ENCODE measurements at regions not wholly inside any gene's neighbourhood (a gene's known extent, or its start where the extent isn't known, plus 50 kb on each side); places are given as distances from the start of the nearest gene placed in this dataset.

- Mint-ChIP-seq H3K4me3 (no peak overlapping the region), H3K9me3 (peaks cover 4% of the 10 kb centered on the region), H3K4me1 (no peaks in the 10 kb centered on the region), H3K36me3 (ENCODE audit: low read depth) (no peaks in the 10 kb centered on the region), H3K27me3 (ENCODE audit: low read depth) (no peaks in the 10 kb centered on the region), H3K27ac (ENCODE audit: unreplicated experiment) (no peak overlapping the region)
- DNase-seq (ENCODE audit: low read depth, low spot score), result no peak
- TF ChIP-seq CTCF (conservative IDR thresholded peaks at IDR 0.05), result no peak
These were observed 343.4 kb downstream of the SMOC2 start for GRCh38 chr6:168784426-168784825.

- Mint-ChIP-seq H3K4me1 (peaks cover under 1% of the 10 kb centered on the region), H3K4me3 (no peak overlapping the region), H3K27ac (ENCODE audit: unreplicated experiment) (no peak overlapping the region), H3K36me3 (ENCODE audit: low read depth) (no peaks in the 10 kb centered on the region), H3K9me3 (peaks cover 4% of the 10 kb centered on the region), H3K27me3 (ENCODE audit: low read depth) (no peaks in the 10 kb centered on the region)
- DNase-seq (ENCODE audit: low read depth, low spot score), result no peak
- TF ChIP-seq CTCF (conservative IDR thresholded peaks at IDR 0.05), result no peak
These were observed 342.7 kb downstream of the SMOC2 start for GRCh38 chr6:168783720-168784119.

GRCh38 chr6:168782187-168782751 is 341.3 kb downstream of the SMOC2 start:
- Mint-ChIP-seq H3K9me3 (peaks cover 4% of the 10 kb centered on the region), H3K27ac (ENCODE audit: unreplicated experiment) (no peak overlapping the region), H3K36me3 (ENCODE audit: low read depth) (no peaks in the 10 kb centered on the region), H3K4me1 (peaks cover 10% of the 10 kb centered on the region), H3K4me3 (no peak overlapping the region), H3K27me3 (ENCODE audit: low read depth) (no peaks in the 10 kb centered on the region)
- TF ChIP-seq CTCF (conservative IDR thresholded peaks at IDR 0.05), result no peak
- DNase-seq (ENCODE audit: low read depth, low spot score), result no peak

GRCh38 chr6:168778201-168778600 is 337.2 kb downstream of the SMOC2 start:
- no peak overlapping the region for H3K4me3 Mint-ChIP-seq
- DNase-seq (ENCODE audit: low read depth, low spot score), result no peak
- peaks cover 10% of the 10 kb centered on the region for H3K4me1 Mint-ChIP-seq
- peaks cover 8% of the 10 kb centered on the region for H3K36me3 Mint-ChIP-seq (ENCODE audit: low read depth)
- no peak for TF ChIP-seq CTCF (conservative IDR thresholded peaks at IDR 0.05)
- H3K9me3 Mint-ChIP-seq, result peaks cover 20% of the 10 kb centered on the region
- H3K27me3 Mint-ChIP-seq (ENCODE audit: low read depth), result no peaks in the 10 kb centered on the region
- H3K27ac Mint-ChIP-seq (ENCODE audit: unreplicated experiment), result no peak overlapping the region

GRCh38 chr6:168774381-168774780 is 333.4 kb downstream of the SMOC2 start:
- H3K4me3 Mint-ChIP-seq, result no peak overlapping the region
- peaks cover 25% of the 10 kb centered on the region for H3K9me3 Mint-ChIP-seq
- DNase-seq (ENCODE audit: low read depth, low spot score), result no peak
- peaks cover 10% of the 10 kb centered on the region for H3K4me1 Mint-ChIP-seq
- H3K27ac Mint-ChIP-seq (ENCODE audit: unreplicated experiment), result no peak overlapping the region
- TF ChIP-seq CTCF (conservative IDR thresholded peaks at IDR 0.05), result no peak
- H3K36me3 Mint-ChIP-seq (ENCODE audit: low read depth), result peaks cover 16% of the 10 kb centered on the region
- H3K27me3 Mint-ChIP-seq (ENCODE audit: low read depth), result no peaks in the 10 kb centered on the region

Measured in neural crest cell (in vitro differentiated cells).